ENCODE measurements at regions not wholly inside any gene's neighbourhood (a gene's known extent, or its start where the extent isn't known, plus 50 kb on each side); places are given as distances from the start of the nearest gene placed in this dataset.

DNA sequence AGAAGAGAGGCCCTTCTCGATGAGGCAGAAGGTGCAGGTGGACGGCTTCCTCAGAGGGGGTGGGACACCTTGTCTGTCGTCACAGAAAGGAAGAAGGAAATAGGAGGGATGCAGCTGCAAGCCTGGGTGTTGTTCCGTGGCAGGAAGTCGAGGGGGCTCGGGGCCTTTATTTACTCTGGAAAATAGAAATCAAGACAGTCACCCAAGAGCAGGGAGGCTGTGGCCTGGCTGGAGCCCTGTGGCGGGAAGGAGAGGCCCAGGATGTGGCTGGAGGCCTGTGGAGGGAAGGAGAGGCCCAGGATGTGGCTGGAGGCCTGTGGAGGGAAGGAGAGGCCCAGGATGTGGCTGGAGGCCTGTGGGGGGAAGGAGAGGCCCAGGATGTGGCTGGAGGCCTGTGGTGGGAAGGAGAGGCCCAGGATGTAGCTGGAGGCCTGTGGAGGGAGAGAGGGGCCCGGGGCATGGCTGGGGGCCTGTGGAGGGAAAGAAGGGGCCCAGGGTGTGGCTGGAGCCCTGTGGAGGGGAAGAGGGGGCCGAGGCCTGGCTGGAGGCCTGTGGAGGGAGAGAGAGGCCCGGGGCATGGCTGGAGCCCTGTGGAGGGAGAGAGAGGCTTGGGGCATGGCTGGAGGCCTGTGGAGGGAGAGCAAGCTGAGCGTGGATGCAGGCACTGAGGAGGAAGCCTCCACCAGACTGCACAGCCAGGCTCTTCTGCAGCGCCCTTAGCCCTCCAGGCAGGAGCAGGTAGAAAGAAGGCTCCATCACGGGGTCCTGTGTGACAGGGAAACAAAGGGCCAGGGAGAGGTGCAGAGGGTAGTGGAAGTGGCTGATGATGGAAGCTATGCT lies 97.3 kb upstream of the SFMBT2 start:
- H3K36me3 Mint-ChIP-seq: peaks cover 27 to 43% of the 10 kb centered on the region in 2 donors
- H3K9me3 Mint-ChIP-seq: peaks cover 22 to 41% of the 10 kb centered on the region in 2 donors
- ATAC-seq (peak; percentile 35 to 69), DNase-seq (ENCODE audit: low spot score in 2 of 2) (peak in 1 of 2 donors; percentile 69)
- H3K27ac Mint-ChIP-seq: peak overlapping the region; percentile 79 to 89

- peak overlapping the region; percentile 75 to 79 for H3K27ac Mint-ChIP-seq
- ATAC-seq: no peak
- peaks cover 22 to 38% of the 10 kb centered on the region in 2 donors for H3K9me3 Mint-ChIP-seq
- peaks cover 27 to 43% of the 10 kb centered on the region in 2 donors for H3K36me3 Mint-ChIP-seq
- DNase-seq (ENCODE audit: low spot score in 2 of 2): no peak
Observed at GRCh38 chr10:7506571-7506970, 95.7 kb upstream of the SFMBT2 start.

- ATAC-seq (no peak), DNase-seq (ENCODE audit: low spot score in 2 of 2) (no peak)
- Mint-ChIP-seq H3K9me3 (peaks cover 17 to 36% of the 10 kb centered on the region in 2 donors), H3K36me3 (peaks cover 24 to 40% of the 10 kb centered on the region in 2 donors), H3K27ac (peak overlapping the region in 1 of 2 donors; percentile 78)
Observed at GRCh38 chr10:7505196-7505595, 94.4 kb upstream of the SFMBT2 start.

- no peak overlapping the region for H3K27ac Mint-ChIP-seq
Observed at GRCh38 chr10:7503190-7503589, 92.4 kb upstream of the SFMBT2 start.

GRCh38 chr10:7501157-7501556 lies 90.3 kb upstream of the SFMBT2 start:
- H3K36me3 Mint-ChIP-seq: peaks cover 0 to 4% of the 10 kb centered on the region in 2 donors
- ATAC-seq: peak in 1 of 2 donors; percentile 46

More at GRCh38 chr10:7503190-7503589, 92.4 kb upstream of the SFMBT2 start:
- DNase-seq (ENCODE audit: low spot score in 2 of 2): no peak
- peaks cover 10 to 23% of the 10 kb centered on the region in 2 donors for H3K36me3 Mint-ChIP-seq
- ATAC-seq: no peak
- peaks cover 8 to 22% of the 10 kb centered on the region in 2 donors for H3K9me3 Mint-ChIP-seq

GRCh38 chr10:7498111-7498510 lies 87.3 kb upstream of the SFMBT2 start:
- Mint-ChIP-seq H3K9me3 (peaks cover 0 to 3% of the 10 kb centered on the region in 2 donors), H3K27ac (no peak overlapping the region), H3K36me3 (no peaks in the 10 kb centered on the region)
- DNase-seq (ENCODE audit: low spot score in 2 of 2): no peak
- ATAC-seq: no peak

More at GRCh38 chr10:7501157-7501556, 90.3 kb upstream of the SFMBT2 start:
- Mint-ChIP-seq H3K27ac (no peak overlapping the region), H3K9me3 (peaks cover under 1 to 10% of the 10 kb centered on the region in 2 donors)
- no peak for DNase-seq (ENCODE audit: low spot score in 2 of 2)

- Mint-ChIP-seq H3K27ac (no peak overlapping the region), H3K9me3 (peaks cover 0 to 3% of the 10 kb centered on the region in 2 donors), H3K36me3 (no peaks in the 10 kb centered on the region)
- no peak for ATAC-seq
- DNase-seq (ENCODE audit: low spot score in 2 of 2): no peak
Observed at GRCh38 chr10:7493996-7494395, 83.2 kb upstream of the SFMBT2 start.

- Mint-ChIP-seq H3K27ac (peak overlapping the region; percentile 5 to 48), H3K9me3 (peaks cover 0 to 3% of the 10 kb centered on the region in 2 donors), H3K36me3 (no peaks in the 10 kb centered on the region)
- DNase-seq (ENCODE audit: low spot score in 2 of 2) (no peak), ATAC-seq (peak; percentile 7 to 31)
Observed at GRCh38 chr10:7492660-7493046, 81.8 kb upstream of the SFMBT2 start.

DNA sequence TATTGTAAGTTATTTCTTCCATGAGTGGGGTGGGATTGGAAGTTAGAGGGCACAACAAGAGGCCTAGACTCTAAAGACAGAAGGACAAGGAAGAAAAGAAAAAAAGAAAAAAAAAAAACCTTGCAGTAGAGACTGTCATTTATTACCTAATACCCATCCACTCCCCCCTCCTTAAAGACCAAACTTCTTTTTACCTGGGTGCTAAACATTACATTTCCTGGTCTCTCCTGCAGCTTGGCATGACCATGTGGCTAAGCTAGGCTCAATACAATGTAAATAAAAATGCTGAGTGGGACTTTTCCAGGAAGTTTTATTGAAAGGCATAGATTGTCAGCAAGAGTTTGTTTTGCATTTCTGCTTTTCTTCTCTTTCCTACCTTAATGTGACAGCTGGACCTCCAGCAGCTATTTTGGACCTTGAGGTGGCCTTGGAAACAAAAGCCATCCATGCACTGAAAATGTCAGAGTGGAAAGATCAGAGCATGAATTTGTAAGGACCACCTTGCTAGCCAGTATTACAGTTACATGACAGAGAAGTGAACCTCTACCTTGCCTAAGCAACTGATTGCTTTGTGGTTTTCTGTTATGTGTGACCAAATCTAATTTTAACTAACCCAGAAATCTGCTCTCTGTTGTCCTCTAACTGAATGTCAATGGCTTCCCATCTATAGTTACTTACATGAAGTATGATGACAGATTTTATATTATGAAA lies 81.3 kb upstream of the SFMBT2 start:
- H3K9me3 Mint-ChIP-seq: no peaks in the 10 kb centered on the region
- peak overlapping the region; percentile 5 to 48 for H3K27ac Mint-ChIP-seq
- no peak for DNase-seq (ENCODE audit: low spot score in 2 of 2)
- peak; percentile 16 to 24 for ATAC-seq
- no peaks in the 10 kb centered on the region for H3K36me3 Mint-ChIP-seq

DNA sequence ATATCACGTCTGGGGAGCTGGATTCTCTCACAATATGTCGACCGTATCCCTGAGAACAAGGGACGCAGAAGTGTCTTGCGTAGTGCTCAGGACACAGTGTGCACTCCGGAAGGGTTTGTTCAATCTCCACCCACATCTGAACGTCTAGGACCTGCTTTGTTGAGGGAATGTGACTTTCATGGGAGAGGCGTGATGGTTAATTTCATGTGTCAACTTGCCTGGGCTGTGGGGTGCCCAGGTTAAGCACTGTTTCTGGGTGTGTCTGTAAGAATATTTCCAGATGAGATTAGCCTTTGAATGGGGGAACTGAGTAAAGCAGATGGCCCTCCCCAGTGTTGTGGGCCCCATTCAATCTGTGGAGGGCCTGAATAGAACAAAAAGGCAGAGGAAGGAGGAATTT lies 80.4 kb upstream of the SFMBT2 start:
- H3K36me3 Mint-ChIP-seq: no peaks in the 10 kb centered on the region
- H3K27ac Mint-ChIP-seq: no peak overlapping the region
- no peak for DNase-seq (ENCODE audit: low spot score in 2 of 2)
- H3K9me3 Mint-ChIP-seq: no peaks in the 10 kb centered on the region
- ATAC-seq: no peak

DNA sequence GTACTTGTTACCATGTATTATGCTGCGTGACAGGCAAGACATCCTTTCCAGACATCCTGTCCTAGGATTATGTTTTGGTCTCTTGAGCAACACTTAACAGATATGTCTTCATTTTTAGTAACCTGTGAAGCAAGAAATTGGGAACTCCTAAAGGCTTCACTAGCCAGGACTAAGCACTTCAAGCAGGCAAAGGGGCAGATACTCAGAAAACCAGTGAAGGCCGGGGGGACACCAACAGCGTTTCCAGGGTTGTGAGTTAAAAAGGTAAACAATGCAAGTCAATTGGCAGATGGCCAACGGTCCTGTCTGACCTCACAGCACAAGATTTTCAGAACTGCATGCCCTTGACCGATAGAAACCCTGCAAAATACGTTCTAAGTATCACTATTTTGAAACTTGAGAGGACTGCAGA lies 77.6 kb upstream of the SFMBT2 start:
- peaks cover 4 to 8% of the 10 kb centered on the region in 2 donors for H3K9me3 Mint-ChIP-seq
- no peak overlapping the region for H3K27ac Mint-ChIP-seq
- ATAC-seq: no peak
- DNase-seq (ENCODE audit: low spot score in 2 of 2): no peak
- peaks cover 11 to 12% of the 10 kb centered on the region in 2 donors for H3K36me3 Mint-ChIP-seq

- DNase-seq (ENCODE audit: low spot score in 2 of 2): no peak
- H3K27ac Mint-ChIP-seq: no peak overlapping the region
- H3K36me3 Mint-ChIP-seq: peaks cover 12 to 21% of the 10 kb centered on the region in 2 donors
- H3K9me3 Mint-ChIP-seq: peaks cover 4 to 10% of the 10 kb centered on the region in 2 donors
- ATAC-seq: no peak
Observed at GRCh38 chr10:7487528-7487927, 76.7 kb upstream of the SFMBT2 start.

GRCh38 chr10:7486528-7486927 lies 75.7 kb upstream of the SFMBT2 start:
- H3K27ac Mint-ChIP-seq: no peak overlapping the region
- DNase-seq (ENCODE audit: low spot score in 2 of 2): no peak
- peaks cover 12 to 21% of the 10 kb centered on the region in 2 donors for H3K36me3 Mint-ChIP-seq
- no peak for ATAC-seq
- peaks cover 4 to 10% of the 10 kb centered on the region in 2 donors for H3K9me3 Mint-ChIP-seq

GRCh38 chr10:7485799-7486198 lies 75.0 kb upstream of the SFMBT2 start:
- H3K36me3 Mint-ChIP-seq: peaks cover 12 to 21% of the 10 kb centered on the region in 2 donors
- H3K9me3 Mint-ChIP-seq: peaks cover 4 to 10% of the 10 kb centered on the region in 2 donors
- ATAC-seq (no peak), DNase-seq (ENCODE audit: low spot score in 2 of 2) (no peak)
- H3K27ac Mint-ChIP-seq: no peak overlapping the region

GRCh38 chr10:7485244-7485556 lies 74.4 kb upstream of the SFMBT2 start:
- H3K27ac Mint-ChIP-seq: peak overlapping the region in 1 of 2 donors; percentile 84
- ATAC-seq (no peak), DNase-seq (ENCODE audit: low spot score in 2 of 2) (no peak)
- peaks cover 4 to 10% of the 10 kb centered on the region in 2 donors for H3K9me3 Mint-ChIP-seq
- H3K36me3 Mint-ChIP-seq: peaks cover 12 to 21% of the 10 kb centered on the region in 2 donors

GRCh38 chr10:7484456-7485243 lies 73.8 kb upstream of the SFMBT2 start:
- Mint-ChIP-seq H3K27ac (peak overlapping the region in 1 of 2 donors; percentile 84), H3K36me3 (peaks cover 12 to 21% of the 10 kb centered on the region in 2 donors), H3K9me3 (peaks cover 4 to 10% of the 10 kb centered on the region in 2 donors)
- ATAC-seq (peak; percentile 80 to 96), DNase-seq (ENCODE audit: low spot score in 2 of 2) (peak in 1 of 2 donors; percentile 47)
